CD14-positive monocyte (primary cell): ENCODE measurements at regions not wholly inside any gene's neighbourhood (a gene's known extent, or its start where the extent isn't known, plus 50 kb on each side); places are given as distances from the start of the nearest gene placed in this dataset.

Experiments used
- DNase-seq, 3 donors: peaks; one replicate each; pipeline ENCODE4 v3.0.0-alpha.2; 2011 to 2022
- H2AFZ ChIP-seq: 2 replicates; pipeline ENCODE4 v1.6.0; 2012; ENCODE audit warnings: mild to moderate bottlenecking, low read depth, low read length, inconsistent platforms; ENCODE audit not compliant: insufficient read depth, poor library complexity, severe bottlenecking
- H3K27ac ChIP-seq, 2 donors: 1 replicate in 1 of 2; 2 replicates in 1 of 2; pipeline ENCODE4 v1.5.1; 2012 to 2013; ENCODE audit warnings: low read length in 2 of 2, control low read depth in 1 of 2, inconsistent platforms in 1 of 2, low read depth in 1 of 2, mild to moderate bottlenecking in 1 of 2
- H3K27me3 ChIP-seq, 2 donors: one replicate each; pipeline versions ENCODE4 v1.6.0 to v1.6.1; 2011 to 2013; ENCODE audit warnings: low read length in 2 of 2; ENCODE audit not compliant: control insufficient read depth in 2 of 2, insufficient read depth in 2 of 2
- H3K36me3 ChIP-seq, 2 donors: replicated peaks in 1 of 2; 1 replicate in 1 of 2; 2 replicates in 1 of 2; pipeline versions ENCODE4 v1.5.1 to v1.6.1; 2012 to 2013; ENCODE audit warnings: low read length in 2 of 2, control low read depth in 1 of 2, inconsistent platforms in 1 of 2, mild to moderate bottlenecking in 1 of 2; ENCODE audit not compliant: insufficient read depth in 2 of 2, control insufficient read depth in 1 of 2
- H3K4me1 ChIP-seq, 2 donors: 1 replicate in 1 of 2; 2 replicates in 1 of 2; pipeline versions ENCODE4 v1.5.1 to v1.6.1; 2012 to 2013; ENCODE audit warnings: low read length in 2 of 2, control low read depth in 1 of 2, inconsistent platforms in 1 of 2, mild to moderate bottlenecking in 1 of 2, moderate library complexity in 1 of 2; ENCODE audit not compliant: insufficient read depth in 2 of 2, control insufficient read depth in 1 of 2
- H3K4me2 ChIP-seq: replicated peaks from 2 replicates; pipeline ENCODE3; 2012; ENCODE audit warnings: low read length, moderate library complexity, mild to moderate bottlenecking; ENCODE audit not compliant: poor library complexity, severe bottlenecking; ENCODE audit errors: extremely low read depth
- H3K4me3 ChIP-seq, 3 experiments: fragments of 200-600 bp in 1 of 3; sonication (generic) in 1 of 3; replicated peaks in 1 of 3; 1 replicate in 2 of 3; 2 replicates in 1 of 3; pipeline ENCODE4 v1.5.1; 2011 to 2013; ENCODE audit warnings: low read length in 3 of 3, mild to moderate bottlenecking in 3 of 3, control low read depth in 2 of 3, low read depth in 2 of 3, inconsistent platforms in 1 of 3, moderate library complexity in 1 of 3
- H3K79me2 ChIP-seq: 2 replicates; pipeline ENCODE4 v1.6.0; 2012; ENCODE audit warnings: mild to moderate bottlenecking, control low read depth, inconsistent platforms, low read length, moderate library complexity; ENCODE audit not compliant: insufficient read depth
- H3K9ac ChIP-seq: 2 replicates; pipeline ENCODE4 v1.6.0; 2017; ENCODE audit warnings: low read length, mild to moderate bottlenecking; ENCODE audit not compliant: insufficient read depth, poor library complexity, severe bottlenecking
- H3K9me3 ChIP-seq, 2 donors: replicated peaks in 1 of 2; 1 replicate in 1 of 2; 2 replicates in 1 of 2; pipeline versions ENCODE4 v1.5.1 to v1.6.1; 2012 to 2013; ENCODE audit warnings: low read length in 2 of 2, control low read depth in 1 of 2; ENCODE audit not compliant: control insufficient read depth in 1 of 2, insufficient read depth in 1 of 2
- H4K20me1 ChIP-seq: 2 replicates; pipeline ENCODE4 v1.6.0; 2012; ENCODE audit warnings: mild to moderate bottlenecking, low read length, control low read depth, moderate library complexity; ENCODE audit not compliant: insufficient read depth
- H3K27ac Mint-ChIP-seq, 7 donors: one replicate each; pipeline ENCODE4 v1.8.0; 2020; ENCODE audit warnings: mild to moderate bottlenecking in 7 of 7, mixed read lengths in 7 of 7, moderate library complexity in 6 of 7, inconsistent platforms in 2 of 7
- H3K27me3 Mint-ChIP-seq, 3 donors: one replicate each; pipeline ENCODE4 v1.8.0; 2021 to 2022; ENCODE audit warnings: low read depth in 3 of 3, mild to moderate bottlenecking in 3 of 3, mixed read lengths in 3 of 3, moderate library complexity in 3 of 3, inconsistent platforms in 1 of 3
- H3K36me3 Mint-ChIP-seq, 2 donors: one replicate each; pipeline ENCODE4 v1.8.0; 2020; ENCODE audit warnings: mixed read lengths in 2 of 2, inconsistent platforms in 1 of 2, mild to moderate bottlenecking in 1 of 2
- H3K4me1 Mint-ChIP-seq: one replicate; pipeline ENCODE4 v1.8.0; 2020; ENCODE audit warnings: mild to moderate bottlenecking, mixed read lengths
- H3K4me3 Mint-ChIP-seq, 2 donors: one replicate each; pipeline ENCODE4 v1.8.0; 2020; ENCODE audit warnings: mild to moderate bottlenecking in 2 of 2, mixed read lengths in 2 of 2, moderate library complexity in 1 of 2
- H3K9me3 Mint-ChIP-seq, 7 donors: one replicate each; pipeline ENCODE4 v1.8.0; 2020 to 2022; ENCODE audit warnings: mixed read lengths in 7 of 7, mild to moderate bottlenecking in 6 of 7, moderate library complexity in 6 of 7, inconsistent platforms in 2 of 7
- WGBS: methylation state at CpG from one replicate; pipeline ENCODE4 v1.1.5; 2013; ENCODE audit warnings: missing lambda C conversion rate; ENCODE audit not compliant: insufficient coverage; 5-methylcytosine and 5-hydroxymethylcytosine counted together
- intact Hi-C, 2 donors: fragments of 100-400 bp; cut with micrococcal nuclease; formaldehyde crosslinking; loops; one replicate each; pipeline versions ENCODE4 v1.15.0 to v1.15.1; 2023
- TF ChIP-seq, protein P1 (sequence below): fragments of 200-600 bp; IDR thresholded peaks from one replicate; pipeline ENCODE4 v1.8.0; 2022; ENCODE audit warnings: antibody characterized with exemption, mild to moderate bottlenecking

GRCh38 chr6:12608016-12608860 is 108.3 kb upstream of the PHACTR1 start:
- Histone ChIP-seq H3K9ac (no peak overlapping the region), H3K4me2 (peak overlapping the region; percentile 7)

GRCh38 chr6:12608874-12609273 is 107.7 kb upstream of the PHACTR1 start:
- no peaks in the 10 kb centered on the region for H3K27me3 ChIP-seq
- H2AFZ ChIP-seq: no peak overlapping the region
- intact Hi-C loops: loop anchor here (10.0 kb wide), 1 partner anchor 954 kb away; no protein-coding TSS in a partner anchor
- no peaks in the 10 kb centered on the region for H4K20me1 ChIP-seq
- Mint-ChIP-seq H3K4me1 (peaks cover 25% of the 10 kb centered on the region), H3K9me3 (no peaks in the 10 kb centered on the region), H3K36me3 (no peaks in the 10 kb centered on the region), H3K27ac (peak overlapping the region in 5 of 7 donors; percentile 14 to 75 (median 30)), H3K4me3 (no peak overlapping the region), H3K27me3 (peaks cover 0 to 2% (median 0%) of the 10 kb centered on the region in 3 donors)
- H3K4me2 ChIP-seq: no peak overlapping the region
- H3K9me3 ChIP-seq: no peaks in the 10 kb centered on the region
- peak overlapping the region in 1 of 2 donors; percentile 28 for H3K27ac ChIP-seq
- H3K9ac ChIP-seq: no peak overlapping the region
- no peak for DNase-seq
- no peaks in the 10 kb centered on the region for H3K79me2 ChIP-seq
- TF ChIP-seq, protein P1, sequence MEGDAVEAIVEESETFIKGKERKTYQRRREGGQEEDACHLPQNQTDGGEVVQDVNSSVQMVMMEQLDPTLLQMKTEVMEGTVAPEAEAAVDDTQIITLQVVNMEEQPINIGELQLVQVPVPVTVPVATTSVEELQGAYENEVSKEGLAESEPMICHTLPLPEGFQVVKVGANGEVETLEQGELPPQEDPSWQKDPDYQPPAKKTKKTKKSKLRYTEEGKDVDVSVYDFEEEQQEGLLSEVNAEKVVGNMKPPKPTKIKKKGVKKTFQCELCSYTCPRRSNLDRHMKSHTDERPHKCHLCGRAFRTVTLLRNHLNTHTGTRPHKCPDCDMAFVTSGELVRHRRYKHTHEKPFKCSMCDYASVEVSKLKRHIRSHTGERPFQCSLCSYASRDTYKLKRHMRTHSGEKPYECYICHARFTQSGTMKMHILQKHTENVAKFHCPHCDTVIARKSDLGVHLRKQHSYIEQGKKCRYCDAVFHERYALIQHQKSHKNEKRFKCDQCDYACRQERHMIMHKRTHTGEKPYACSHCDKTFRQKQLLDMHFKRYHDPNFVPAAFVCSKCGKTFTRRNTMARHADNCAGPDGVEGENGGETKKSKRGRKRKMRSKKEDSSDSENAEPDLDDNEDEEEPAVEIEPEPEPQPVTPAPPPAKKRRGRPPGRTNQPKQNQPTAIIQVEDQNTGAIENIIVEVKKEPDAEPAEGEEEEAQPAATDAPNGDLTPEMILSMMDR: no peak
- no peak overlapping the region for H3K4me3 ChIP-seq
- no CpG with 5 or more reads among the region's 3 CpGs for WGBS
- no peaks in the 10 kb centered on the region for H3K36me3 ChIP-seq
- H3K4me1 ChIP-seq: peaks cover 14 to 25% of the 10 kb centered on the region in 2 donors

More at GRCh38 chr6:12608016-12608860, 108.3 kb upstream of the PHACTR1 start:
- WGBS: 94% methylated on average over 3 of the region's 8 CpGs
- no peaks in the 10 kb centered on the region for H3K9me3 ChIP-seq
- H3K36me3 Mint-ChIP-seq: no peaks in the 10 kb centered on the region
- peaks cover 14 to 25% of the 10 kb centered on the region in 2 donors for H3K4me1 ChIP-seq
- H3K27me3 ChIP-seq: no peaks in the 10 kb centered on the region
- intact Hi-C loops: loop anchor here (10.0 kb wide), 1 partner anchor 953 kb away; no protein-coding TSS in a partner anchor
- no peaks in the 10 kb centered on the region for H3K79me2 ChIP-seq
- H2AFZ ChIP-seq: no peak overlapping the region
- peaks cover 0 to 2% (median 0%) of the 10 kb centered on the region in 3 donors for H3K27me3 Mint-ChIP-seq
- TF ChIP-seq, protein P1: no peak
- H3K9me3 Mint-ChIP-seq: no peaks in the 10 kb centered on the region
- H3K4me3 ChIP-seq: no peak overlapping the region
- DNase-seq: peak; percentile 57 to 73 (median 70)
- H4K20me1 ChIP-seq: no peaks in the 10 kb centered on the region
- H3K27ac Mint-ChIP-seq: peak overlapping the region; percentile 41 to 87 (median 74)
- no peaks in the 10 kb centered on the region for H3K36me3 ChIP-seq
- H3K4me3 Mint-ChIP-seq: no peak overlapping the region
- H3K4me1 Mint-ChIP-seq: peaks cover 26% of the 10 kb centered on the region
- H3K27ac ChIP-seq: peak overlapping the region; percentile 28 to 34
